A673 (cell line): ENCODE measurements at regions not wholly inside any gene's neighbourhood (a gene's known extent, or its start where the extent isn't known, plus 50 kb on each side); places are given as distances from the start of the nearest gene placed in this dataset.

Source experiments
- EZH2 ChIP-seq: fragments of 200-600 bp; sonication (generic); IDR thresholded peaks from 2 replicates; pipeline ENCODE4 v1.6.1; 2017; ENCODE audit warnings: borderline replicate concordance, low read depth, mild to moderate bottlenecking, mixed read lengths, antibody characterized with exemption, low read length; ENCODE audit not compliant: poor library complexity, severe bottlenecking
- TF ChIP-seq, protein P1 (sequence below): fragments of 300-800, 200-600 bp; sonication (generic); conservative IDR thresholded peaks from 2 replicates; pipeline ENCODE4 v1.5.1; 2017; ENCODE audit warnings: low read depth, mild to moderate bottlenecking, antibody characterized with exemption, low read length, moderate library complexity, mixed read lengths

DNA sequence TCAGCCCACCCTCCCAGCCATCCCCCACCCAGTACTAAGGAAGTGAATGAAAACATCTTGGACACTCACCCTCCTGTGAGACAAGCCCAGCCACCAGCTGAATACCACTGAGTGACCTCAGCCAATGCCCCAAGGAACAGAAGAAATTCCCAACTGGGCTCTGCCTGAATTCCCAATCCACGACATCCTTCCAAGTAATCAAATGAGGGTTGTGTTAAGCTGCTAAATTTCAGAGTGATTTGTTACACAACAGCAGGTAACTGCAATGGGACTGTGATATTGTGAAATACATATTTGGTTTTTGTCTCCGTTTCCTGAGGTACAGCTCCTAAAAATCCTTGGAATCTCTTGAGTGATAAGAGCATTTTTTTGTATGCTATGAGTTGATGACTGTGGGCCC lies 578.7 kb upstream of the CDH11 start:
- TF ChIP-seq, protein P1, sequence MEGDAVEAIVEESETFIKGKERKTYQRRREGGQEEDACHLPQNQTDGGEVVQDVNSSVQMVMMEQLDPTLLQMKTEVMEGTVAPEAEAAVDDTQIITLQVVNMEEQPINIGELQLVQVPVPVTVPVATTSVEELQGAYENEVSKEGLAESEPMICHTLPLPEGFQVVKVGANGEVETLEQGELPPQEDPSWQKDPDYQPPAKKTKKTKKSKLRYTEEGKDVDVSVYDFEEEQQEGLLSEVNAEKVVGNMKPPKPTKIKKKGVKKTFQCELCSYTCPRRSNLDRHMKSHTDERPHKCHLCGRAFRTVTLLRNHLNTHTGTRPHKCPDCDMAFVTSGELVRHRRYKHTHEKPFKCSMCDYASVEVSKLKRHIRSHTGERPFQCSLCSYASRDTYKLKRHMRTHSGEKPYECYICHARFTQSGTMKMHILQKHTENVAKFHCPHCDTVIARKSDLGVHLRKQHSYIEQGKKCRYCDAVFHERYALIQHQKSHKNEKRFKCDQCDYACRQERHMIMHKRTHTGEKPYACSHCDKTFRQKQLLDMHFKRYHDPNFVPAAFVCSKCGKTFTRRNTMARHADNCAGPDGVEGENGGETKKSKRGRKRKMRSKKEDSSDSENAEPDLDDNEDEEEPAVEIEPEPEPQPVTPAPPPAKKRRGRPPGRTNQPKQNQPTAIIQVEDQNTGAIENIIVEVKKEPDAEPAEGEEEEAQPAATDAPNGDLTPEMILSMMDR, result no peak
- no peak for TF ChIP-seq EZH2
